CD4-positive, alpha-beta T cell treated with Interferon alpha-2 for 1 hour (primary cell): ENCODE measurements at regions not wholly inside any gene's neighbourhood (a gene's known extent, or its start where the extent isn't known, plus 50 kb on each side); places are given as distances from the start of the nearest gene placed in this dataset.

Source experiments
- DNase-seq, 2 donors: peaks; one replicate each; pipeline ENCODE4 v3.0.0-alpha.2; 2020 to 2022

- no peak for DNase-seq
These were observed 201.3 kb upstream of the RASSF8 start for GRCh38 chr12:25757037-25757665.

DNA sequence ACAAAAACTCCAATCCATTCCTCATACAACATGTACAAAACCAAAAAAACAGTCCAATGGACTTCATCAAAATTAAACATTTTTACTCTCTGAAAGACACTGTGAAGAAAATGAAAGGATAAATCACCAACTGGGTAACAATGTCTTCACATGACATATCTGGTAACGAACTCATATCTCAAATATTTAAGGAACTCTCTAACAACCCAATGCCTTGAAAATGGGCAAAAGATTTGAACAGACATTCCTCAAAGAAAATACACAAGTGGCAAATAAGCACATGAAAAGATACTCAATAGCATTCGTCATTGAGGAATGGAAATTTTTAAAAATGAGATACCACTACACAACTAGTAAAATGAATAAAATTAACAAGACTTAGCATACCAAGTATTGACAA, 198.7 kb upstream of the RASSF8 start:
- no peak for DNase-seq

- DNase-seq: no peak
These were observed 197.1 kb upstream of the RASSF8 start for GRCh38 chr12:25761356-25761755.

GRCh38 chr12:25764409-25764808, 194.1 kb upstream of the RASSF8 start:
- DNase-seq: no peak

DNA sequence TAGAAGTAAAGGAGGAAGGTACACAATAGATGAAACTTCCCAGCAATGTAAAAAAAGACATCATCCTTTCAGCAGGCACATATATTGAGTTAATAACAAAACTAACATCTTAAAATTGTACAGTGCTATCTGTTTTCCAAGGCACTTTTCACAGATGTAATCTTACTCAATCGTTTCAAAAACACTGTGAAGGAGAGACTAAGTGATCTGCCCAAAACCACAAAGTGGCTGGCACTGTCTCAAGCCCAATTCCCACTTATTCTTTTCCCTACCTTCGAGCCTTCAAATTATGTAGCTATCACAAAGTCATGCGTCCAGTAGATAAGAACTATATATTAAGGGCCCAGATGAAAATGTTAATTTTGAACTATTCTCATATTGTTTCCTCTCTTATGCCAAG, 193.6 kb upstream of the RASSF8 start:
- no peak for DNase-seq

DNA sequence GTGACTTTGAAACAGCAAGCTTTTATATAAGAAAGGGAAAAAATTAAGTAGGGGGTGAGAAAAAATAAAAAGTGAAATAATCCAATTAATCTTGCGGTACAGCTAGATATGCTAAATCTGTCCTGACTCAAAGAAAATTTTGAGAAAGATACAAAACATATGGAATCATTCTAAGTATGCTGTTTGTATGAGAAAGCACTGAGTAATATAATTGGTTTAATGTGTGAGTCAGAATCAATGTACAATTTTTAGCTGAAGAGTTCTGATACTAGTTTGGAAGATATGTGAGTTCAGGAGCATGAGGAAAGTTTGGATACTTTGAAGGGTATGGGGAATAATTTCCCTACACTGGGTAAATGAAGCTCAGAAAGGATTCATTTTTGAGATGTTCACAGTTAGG, 190.9 kb upstream of the RASSF8 start:
- DNase-seq: no peak

GRCh38 chr12:25768151-25768550, 190.3 kb upstream of the RASSF8 start:
- no peak for DNase-seq

GRCh38 chr12:25769082-25769945, 189.2 kb upstream of the RASSF8 start:
- no peak for DNase-seq

DNA sequence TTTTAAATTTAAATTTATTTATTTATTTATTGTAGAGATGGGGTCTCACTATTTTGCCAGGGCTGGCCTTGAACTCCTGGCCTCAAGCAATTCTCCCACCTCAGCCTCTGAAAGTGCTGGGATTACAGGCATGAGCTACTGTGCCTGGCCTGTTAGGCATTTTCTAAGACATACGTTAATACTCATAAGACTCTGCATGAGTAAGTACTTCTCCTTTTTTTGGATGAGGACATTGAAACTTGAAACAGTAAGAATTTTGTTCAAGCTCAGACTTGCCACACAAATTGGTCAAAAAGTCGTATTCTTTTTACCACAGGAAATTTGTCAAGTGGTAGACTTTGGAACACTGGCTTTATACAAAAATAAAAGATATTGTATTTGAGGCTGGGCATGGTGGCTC, 187.4 kb upstream of the RASSF8 start:
- no peak for DNase-seq

- no peak for DNase-seq
These were observed 187.0 kb upstream of the RASSF8 start for GRCh38 chr12:25771476-25771875.

DNA sequence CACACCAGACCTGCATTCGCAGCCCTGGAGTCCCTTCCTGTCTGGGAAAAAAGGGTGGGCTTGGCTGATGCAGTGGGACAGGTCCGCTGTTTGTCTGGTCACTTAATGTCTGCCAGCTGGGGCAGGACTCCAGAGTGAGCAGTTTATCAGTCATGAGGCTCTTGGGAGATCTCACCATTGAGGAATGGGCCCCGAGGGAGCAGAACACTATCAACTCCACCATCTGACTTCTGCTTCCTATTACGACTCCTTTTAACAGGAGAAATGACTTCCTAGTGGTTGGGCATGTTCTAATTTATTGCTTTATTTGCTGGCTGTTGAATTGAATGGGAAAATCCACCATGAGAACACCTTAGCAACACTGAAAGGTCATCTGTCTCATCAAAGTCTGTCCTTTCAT, 182.5 kb upstream of the RASSF8 start:
- no peak for DNase-seq

DNA sequence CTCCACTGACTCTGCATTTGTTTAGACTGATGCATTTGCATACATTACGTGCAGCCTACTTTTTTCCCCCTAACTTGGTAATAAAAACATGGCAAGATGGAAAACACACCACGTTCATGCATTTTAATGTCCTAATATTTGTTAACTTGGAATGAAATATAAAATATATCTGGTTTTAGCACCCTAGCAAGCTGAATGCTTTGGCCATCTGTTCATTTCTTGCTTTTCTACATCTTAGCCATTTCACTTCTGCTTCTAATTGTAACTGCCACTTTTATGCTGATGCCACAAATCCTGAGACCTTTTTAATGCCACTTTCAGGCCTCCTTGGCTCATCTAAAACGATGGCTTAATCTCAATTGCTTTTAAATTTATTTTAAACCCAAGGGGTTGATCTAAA, 177.7 kb upstream of the RASSF8 start:
- no peak for DNase-seq

GRCh38 chr12:25781232-25781631, 177.2 kb upstream of the RASSF8 start:
- no peak for DNase-seq

DNA sequence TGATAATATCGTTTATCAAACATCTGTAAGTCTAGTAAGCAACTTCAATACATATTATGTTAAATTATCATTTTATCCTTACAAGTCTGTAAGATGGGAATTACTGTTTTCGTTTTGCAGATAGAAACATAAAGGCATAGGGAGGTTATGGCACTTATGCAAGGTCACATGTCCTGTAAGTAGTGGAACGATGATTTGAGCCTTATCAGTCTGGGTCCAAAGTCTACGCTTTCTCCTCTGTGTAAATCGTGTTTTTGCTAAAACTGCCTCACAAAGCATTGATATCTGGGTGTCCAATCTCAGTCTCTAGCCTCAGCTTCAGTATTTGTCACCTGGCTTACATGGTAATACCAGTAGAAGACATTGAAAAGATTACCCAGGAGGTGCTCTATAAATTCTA, 174.9 kb upstream of the RASSF8 start:
- no peak for DNase-seq

DNA sequence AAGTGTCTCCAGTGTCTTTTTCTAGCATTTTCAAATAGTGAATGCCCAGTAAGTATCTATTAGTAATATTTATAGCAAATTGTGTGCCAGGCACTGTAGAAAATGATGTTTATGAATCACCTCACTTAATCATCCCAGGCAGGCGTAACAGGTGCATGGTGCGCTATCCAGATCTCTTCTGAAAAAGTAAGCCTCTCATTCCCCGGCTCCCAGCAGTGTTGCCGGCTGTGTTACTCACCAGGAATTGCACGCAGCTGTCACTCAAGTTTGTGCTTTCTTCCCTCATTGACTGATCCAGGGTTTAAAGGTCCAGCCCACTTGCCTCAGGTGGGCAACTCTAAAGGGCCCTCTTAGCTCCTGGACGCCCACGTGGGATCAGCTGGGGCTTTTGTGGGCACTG, 173.8 kb upstream of the RASSF8 start:
- DNase-seq: no peak

- no peak for DNase-seq
These were observed 173.3 kb upstream of the RASSF8 start for GRCh38 chr12:25785134-25785533.

- no peak for DNase-seq
These were observed 170.8 kb upstream of the RASSF8 start for GRCh38 chr12:25787701-25788100.

DNA sequence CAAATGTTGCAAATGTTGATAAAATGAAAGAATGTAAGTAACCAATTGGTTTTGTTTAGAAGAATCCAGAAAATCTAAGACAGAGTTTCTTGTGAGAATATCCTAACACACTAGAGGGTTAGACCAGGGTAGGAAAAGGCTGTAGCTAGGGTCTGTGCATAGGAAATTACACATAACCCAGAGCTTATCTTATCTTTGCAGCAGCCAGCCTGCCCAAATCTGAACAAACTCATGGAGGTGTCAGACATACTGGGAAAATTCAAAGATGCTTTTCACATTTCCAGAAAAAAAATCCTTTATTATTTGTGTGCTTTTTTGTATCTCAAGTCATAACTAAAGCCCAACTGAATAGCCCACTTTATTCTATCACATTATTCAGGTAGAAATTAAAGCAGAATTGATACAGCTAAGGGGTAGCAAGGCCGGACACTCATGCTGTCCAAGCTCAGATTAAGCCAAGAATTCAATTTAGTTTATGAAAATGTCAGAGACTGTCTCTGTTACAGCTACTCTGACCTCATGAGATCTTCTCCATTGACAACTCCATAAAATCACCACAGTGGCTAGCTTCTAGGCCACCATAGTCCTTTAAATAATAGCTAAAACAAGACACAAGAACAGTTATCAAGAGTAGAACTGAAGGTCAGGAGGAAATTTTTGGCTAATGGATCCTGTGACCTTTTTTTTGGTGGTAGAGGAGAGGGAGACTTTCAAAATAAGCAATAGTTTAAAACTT, 169.6 kb upstream of the RASSF8 start:
- DNase-seq: no peak

GRCh38 chr12:25789541-25789944, 168.9 kb upstream of the RASSF8 start:
- no peak for DNase-seq

GRCh38 chr12:25792031-25792430, 166.5 kb upstream of the RASSF8 start:
- DNase-seq: no peak

- DNase-seq: no peak
These were observed 165.3 kb upstream of the RASSF8 start for GRCh38 chr12:25793196-25793595.

- no peak for DNase-seq
These were observed 163.9 kb upstream of the RASSF8 start for GRCh38 chr12:25794571-25794970.

GRCh38 chr12:25796523-25797000, 161.9 kb upstream of the RASSF8 start:
- DNase-seq: no peak

DNA sequence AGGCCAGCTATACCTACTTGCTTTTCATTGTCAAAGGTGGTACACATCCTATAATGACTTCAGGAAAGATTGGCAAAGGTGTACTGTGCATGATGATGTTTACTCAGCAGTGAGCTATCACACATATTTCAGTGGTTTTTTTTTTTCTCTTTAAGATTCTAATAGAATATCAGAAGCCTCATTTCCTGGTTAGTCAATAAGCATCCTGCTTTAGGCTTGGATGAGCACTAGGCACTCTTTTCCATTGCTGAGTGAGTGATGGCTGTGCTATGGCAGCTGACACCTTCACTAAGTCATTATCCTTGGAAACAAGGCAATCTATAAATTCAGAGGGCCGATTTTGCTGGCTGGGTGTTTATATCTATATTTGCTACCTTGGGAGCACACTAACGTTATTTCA, 161.1 kb upstream of the RASSF8 start:
- DNase-seq: no peak
